Motor neuron (in vitro differentiated cells): ENCODE measurements at regions not wholly inside any gene's neighbourhood (a gene's known extent, or its start where the extent isn't known, plus 50 kb on each side); places are given as distances from the start of the nearest gene placed in this dataset.

Experiments used
- ATAC-seq, 8 experiments: fragments of 200-7000 bp; cut with Tn5 transposase; replicated peaks in 6 of 8; 2 replicates each; pipeline ENCODE4 v1.8.0; 2021; ENCODE audit warnings: mild to moderate bottlenecking in 8 of 8, moderate library complexity in 8 of 8
- H3K27ac ChIP-seq, 2 donors: fragments of 250-450 bp; sonication (Bioruptor Pico); 2 replicates each; pipeline ENCODE4 v1.9.0; 2021; ENCODE audit warnings: antibody characterized with exemption in 2 of 2, mild to moderate bottlenecking in 2 of 2, moderate library complexity in 1 of 2
- H3K4me1 ChIP-seq, 2 donors: fragments of 250-450 bp; sonication (Bioruptor Pico); replicated peaks in 1 of 2; 2 replicates each; pipeline ENCODE4 v1.6.1; 2021; ENCODE audit warnings: antibody characterized with exemption in 2 of 2, mild to moderate bottlenecking in 2 of 2, moderate library complexity in 1 of 2
- H3K4me3 ChIP-seq, 5 donors: fragments of 250-450 bp; sonication (Bioruptor Pico); 2 replicates each; pipeline ENCODE4 v1.9.0; 2021; ENCODE audit warnings: antibody characterized with exemption in 5 of 5, mild to moderate bottlenecking in 5 of 5, moderate library complexity in 4 of 5
- WGBS, 10 experiments: fragments of 450-650 bp; shearing (Covaris generic); methylation state at CpG; one replicate each; pipeline ENCODE4 v1.0.0; 2022; 5-methylcytosine and 5-hydroxymethylcytosine counted together
- in situ Hi-C, 9 experiments: fragments of 400-800 bp; cut with MboI; loops; one replicate each; pipeline ENCODE4 v1.15.0; 2021; ENCODE audit warnings: low sequenced_read_pairs in 9 of 9, low pct_unique_long_range_greater_than_20kb in 2 of 9; ENCODE audit not compliant: unreplicated experiment in 9 of 9

GRCh38 chr3:194798486-194798885 is 112.8 kb downstream of the FAM43A start:
- H3K4me1 ChIP-seq: peaks cover 16 to 35% of the 10 kb centered on the region in 2 donors
- H3K4me3 ChIP-seq: no peak overlapping the region
- no peak overlapping the region for H3K27ac ChIP-seq
- ATAC-seq: no peak
- WGBS, 10 experiments: 60 to 100% (median 94%) methylated on average over 1 to 5 of the region's 5 CpGs; no CpG with 5 or more reads in 2 of the 10 experiments
- in situ Hi-C loops: no loop called here

- in situ Hi-C loops: no loop called here
- H3K4me1 ChIP-seq: peaks cover 16 to 35% of the 10 kb centered on the region in 2 donors
- no peak overlapping the region for H3K27ac ChIP-seq
- ATAC-seq: no peak
- WGBS, 10 experiments: 43 to 93% (median 84%) methylated on average over 1 to 10 of the region's 10 CpGs; no CpG with 5 or more reads in 2 of the 10 experiments
- no peak overlapping the region for H3K4me3 ChIP-seq
These were observed 114.3 kb downstream of the FAM43A start for GRCh38 chr3:194800002-194800401.

GRCh38 chr3:194801461-194802432 is 116.1 kb downstream of the FAM43A start:
- H3K4me3 ChIP-seq: no peak overlapping the region
- peaks cover 16 to 35% of the 10 kb centered on the region in 2 donors for H3K4me1 ChIP-seq
- in situ Hi-C loops: no loop called here
- WGBS, 10 experiments: 0 to 100% (median 35%) methylated on average over 1 to 12 of the region's 23 CpGs; no CpG with 5 or more reads in 1 of the 10 experiments
- H3K27ac ChIP-seq: peak overlapping the region; percentile 51
- ATAC-seq: peak in 7 of 8 experiments; percentile 22 to 89 (median 87)

GRCh38 chr3:194804796-194805195 is 119.1 kb downstream of the FAM43A start:
- Histone ChIP-seq H3K4me1 (peaks cover 16 to 36% of the 10 kb centered on the region in 2 donors), H3K27ac (no peak overlapping the region), H3K4me3 (no peak overlapping the region)
- in situ Hi-C loops: no loop called here
- 100% methylated on average over 1 of the region's 2 CpGs; no CpG with 5 or more reads in 9 of the 10 experiments for WGBS, 10 experiments
- no peak for ATAC-seq

- WGBS, 10 experiments: 60 to 100% (median 83%) methylated on average over 1 to 4 of the region's 4 CpGs; no CpG with 5 or more reads in 4 of the 10 experiments
- no peak for ATAC-seq
- Histone ChIP-seq H3K4me1 (peaks cover 10 to 28% of the 10 kb centered on the region in 2 donors), H3K4me3 (no peak overlapping the region), H3K27ac (no peak overlapping the region)
- in situ Hi-C loops: no loop called here
These were observed 119.9 kb downstream of the FAM43A start for GRCh38 chr3:194805546-194805945.

- Histone ChIP-seq H3K4me1 (peaks cover 2 to 21% of the 10 kb centered on the region in 2 donors), H3K4me3 (no peak overlapping the region), H3K27ac (no peak overlapping the region)
- ATAC-seq: peak in 2 of 8 experiments; percentile 56 to 67
- WGBS, 10 experiments: 9 to 100% (median 86%) methylated on average over 1 to 7 of the region's 10 CpGs; no CpG with 5 or more reads in 1 of the 10 experiments
- in situ Hi-C loops: no loop called here
These were observed 121.4 kb downstream of the FAM43A start for GRCh38 chr3:194806991-194807630.

GRCh38 chr3:194808640-194809097 is 123.0 kb downstream of the FAM43A start:
- H3K4me3 ChIP-seq: no peak overlapping the region
- in situ Hi-C loops: no loop called here
- H3K4me1 ChIP-seq: peaks cover 0 to 11% of the 10 kb centered on the region in 2 donors
- 0 to 100% (median 79%) methylated on average over 1 to 3 of the region's 3 CpGs; no CpG with 5 or more reads in 7 of the 10 experiments for WGBS, 10 experiments
- H3K27ac ChIP-seq: no peak overlapping the region
- peak in 3 of 8 experiments; percentile 40 to 68 (median 66) for ATAC-seq

- Histone ChIP-seq H3K27ac (no peak overlapping the region), H3K4me1 (peaks cover 0 to 11% of the 10 kb centered on the region in 2 donors), H3K4me3 (no peak overlapping the region)
- ATAC-seq: peak in 2 of 8 experiments; percentile 40 to 58
- in situ Hi-C loops: no loop called here
- 65 to 100% (median 94%) methylated on average over 1 to 6 of the region's 6 CpGs; no CpG with 5 or more reads in 6 of the 10 experiments for WGBS, 10 experiments
These were observed 123.7 kb downstream of the FAM43A start for GRCh38 chr3:194809382-194809781.

- 61 to 100% (median 93%) methylated on average over 1 to 4 of the region's 4 CpGs; no CpG with 5 or more reads in 2 of the 10 experiments for WGBS, 10 experiments
These were observed 124.4 kb downstream of the FAM43A start for GRCh38 chr3:194810076-194810475.

GRCh38 chr3:194811118-194811517 is 125.4 kb downstream of the FAM43A start:
- no peak for ATAC-seq
- WGBS, 10 experiments: 17 to 92% (median 75%) methylated on average over 1 to 7 of the region's 9 CpGs; no CpG with 5 or more reads in 2 of the 10 experiments

More at GRCh38 chr3:194810076-194810475, 124.4 kb downstream of the FAM43A start:
- no peak for ATAC-seq
- Histone ChIP-seq H3K4me1 (peaks cover 0 to 11% of the 10 kb centered on the region in 2 donors), H3K27ac (no peak overlapping the region), H3K4me3 (no peak overlapping the region)
- in situ Hi-C loops: no loop called here

GRCh38 chr3:194812176-194812575 is 126.5 kb downstream of the FAM43A start:
- peaks cover 0 to 11% of the 10 kb centered on the region in 2 donors for H3K4me1 ChIP-seq
- in situ Hi-C loops: no loop called here

More at GRCh38 chr3:194811118-194811517, 125.4 kb downstream of the FAM43A start:
- no peak overlapping the region for H3K4me3 ChIP-seq
- in situ Hi-C loops: no loop called here
- peaks cover 0 to 11% of the 10 kb centered on the region in 2 donors for H3K4me1 ChIP-seq
- no peak overlapping the region for H3K27ac ChIP-seq

GRCh38 chr3:194814878-194815357 is 129.2 kb downstream of the FAM43A start:
- H3K27ac ChIP-seq: no peak overlapping the region
- 53 to 92% (median 66%) methylated on average over 1 to 4 of the region's 5 CpGs; no CpG with 5 or more reads in 2 of the 10 experiments for WGBS, 10 experiments
- peak in 3 of 8 experiments; percentile 38 to 54 (median 46) for ATAC-seq
- H3K4me1 ChIP-seq: peaks cover 0 to 8% of the 10 kb centered on the region in 2 donors
- in situ Hi-C loops: no loop called here
- no peak overlapping the region for H3K4me3 ChIP-seq

More at GRCh38 chr3:194812176-194812575, 126.5 kb downstream of the FAM43A start:
- WGBS, 10 experiments: 0 to 100% (median 93%) methylated on average over 1 to 7 of the region's 10 CpGs; no CpG with 5 or more reads in 5 of the 10 experiments
- no peak overlapping the region for H3K4me3 ChIP-seq
- no peak overlapping the region for H3K27ac ChIP-seq
- peak in 1 of 8 experiments; percentile 29 for ATAC-seq
